Retinal pigment epithelial cell (primary cell): ENCODE measurements at regions not wholly inside any gene's neighbourhood (a gene's known extent, or its start where the extent isn't known, plus 50 kb on each side); places are given as distances from the start of the nearest gene placed in this dataset.

Source experiments
- DNase-seq: peaks from one replicate; pipeline ENCODE4 v3.0.0-alpha.2; 2010; ENCODE audit warnings: low read depth
- H3K4me3 ChIP-seq: 2 replicates; pipeline ENCODE4 v1.5.1; 2011; ENCODE audit warnings: mild to moderate bottlenecking, low read length, control low read depth, moderate library complexity
- CTCF ChIP-seq: conservative IDR thresholded peaks from 2 replicates; pipeline ENCODE4 v1.5.1; 2011; ENCODE audit warnings: low read depth, low read length, control low read depth, inconsistent platforms

DNA sequence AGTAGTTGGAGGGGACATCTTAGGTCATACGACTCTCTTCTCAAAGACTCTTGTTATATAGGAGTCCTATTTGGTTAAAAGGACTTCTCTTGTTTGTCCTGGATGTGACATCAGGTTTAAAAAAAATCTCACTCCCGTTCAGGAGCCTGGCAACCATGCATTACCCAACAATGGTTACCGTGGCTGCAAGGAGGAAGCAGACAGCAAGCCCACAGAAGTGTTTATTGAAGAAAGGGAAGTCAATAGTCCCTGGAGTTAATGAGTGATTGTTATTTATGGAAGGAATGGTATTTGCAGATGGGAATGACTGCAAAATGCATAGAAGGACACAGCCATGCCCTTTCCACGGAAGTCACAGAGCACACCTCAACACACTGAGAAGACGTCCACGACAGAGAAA, 75.9 kb upstream of the ENPP6 start:
- H3K4me3 ChIP-seq = no peak overlapping the region
- DNase-seq = no peak
- no peak for TF ChIP-seq CTCF

- H3K4me3 ChIP-seq = no peak overlapping the region
- DNase-seq = no peak
These were observed 75.2 kb upstream of the ENPP6 start for GRCh38 chr4:184292877-184293276.

DNA sequence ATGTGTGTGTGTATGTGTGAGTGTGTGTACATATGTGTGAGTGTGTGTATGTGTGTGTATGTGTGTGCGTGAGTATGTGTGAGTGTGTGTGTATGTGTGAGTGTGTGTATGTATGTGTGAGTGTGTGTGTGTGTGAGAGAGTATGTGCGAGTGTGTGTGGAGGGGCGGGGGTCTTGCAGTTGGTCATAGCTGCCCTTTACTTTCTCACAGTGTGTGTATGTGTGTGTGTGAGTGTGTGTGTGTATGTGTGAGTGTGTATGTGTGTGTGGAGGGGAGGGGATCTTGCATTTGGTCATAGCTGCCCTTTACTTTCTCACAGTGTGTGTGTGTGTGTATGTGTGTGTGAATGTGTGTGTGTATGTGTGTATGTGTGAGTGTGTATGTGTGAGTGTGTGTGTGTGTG, 74.8 kb upstream of the ENPP6 start:
- no peak for TF ChIP-seq CTCF
- no peak overlapping the region for H3K4me3 ChIP-seq
- no peak for DNase-seq

More at GRCh38 chr4:184292877-184293276, 75.2 kb upstream of the ENPP6 start:
- TF ChIP-seq CTCF = no peak

- H3K4me3 ChIP-seq = no peak overlapping the region
- no peak for TF ChIP-seq CTCF
These were observed 71.5 kb upstream of the ENPP6 start for GRCh38 chr4:184289179-184289535.

DNA sequence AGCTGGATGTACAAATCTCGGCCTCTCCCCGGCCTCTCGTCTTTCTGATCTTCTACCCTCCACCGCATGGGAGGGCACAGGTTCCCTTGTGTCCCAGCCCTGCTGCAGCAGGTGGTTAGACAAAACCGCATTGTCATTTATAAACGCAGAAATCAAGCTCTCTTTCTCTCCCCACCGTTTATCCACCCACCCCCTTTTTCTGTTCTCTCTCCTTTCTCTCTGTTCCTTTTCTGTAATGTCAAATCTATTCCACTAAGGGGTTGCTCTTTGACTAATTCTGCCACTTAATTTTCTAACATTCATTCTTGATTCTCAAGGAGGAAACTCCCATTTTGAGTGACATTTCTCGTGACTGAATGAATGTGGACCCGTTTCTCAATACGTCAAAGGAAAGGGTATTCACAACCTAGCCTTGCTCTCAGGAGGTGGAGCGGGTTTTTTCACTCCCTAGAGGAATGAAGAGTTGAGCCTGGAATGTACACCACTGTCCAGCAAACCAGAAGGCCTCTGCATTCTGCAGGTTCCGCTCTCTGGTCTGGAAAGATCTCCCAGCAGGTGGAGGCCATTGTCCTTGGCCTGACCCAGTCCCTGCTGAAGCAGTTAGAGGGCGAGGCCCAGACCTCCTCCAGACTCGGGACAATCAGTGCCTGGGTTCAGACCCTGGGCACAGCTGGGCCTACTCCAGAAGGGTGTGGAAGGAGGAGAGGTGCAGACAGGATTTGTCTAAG, 70.9 kb upstream of the ENPP6 start:
- no peak for TF ChIP-seq CTCF
- DNase-seq = no peak
- H3K4me3 ChIP-seq = no peak overlapping the region

More at GRCh38 chr4:184289179-184289535, 71.5 kb upstream of the ENPP6 start:
- DNase-seq = no peak

GRCh38 chr4:184287697-184288255, 70.1 kb upstream of the ENPP6 start:
- H3K4me3 ChIP-seq = no peak overlapping the region
- TF ChIP-seq CTCF = peak; percentile 50
- DNase-seq = peak; percentile 63

- no peak for DNase-seq
- no peak for TF ChIP-seq CTCF
- H3K4me3 ChIP-seq = no peak overlapping the region
These were observed 68.7 kb upstream of the ENPP6 start for GRCh38 chr4:184286358-184286757.
